ENCODE measurements at regions not wholly inside any gene's neighbourhood (a gene's known extent, or its start where the extent isn't known, plus 50 kb on each side); places are given as distances from the start of the nearest gene placed in this dataset.

- Histone ChIP-seq H3K27me3 (replicated peaks in 1 of 4; ENCODE audit: control extremely low read depth in 1 of 4, control insufficient read depth in 3 of 4, insufficient read depth in 4 of 4, low read length in 3 of 4) (no peaks in the 10 kb centered on the region), H3K27ac (ENCODE audit: low read length in 2 of 2) (no peak overlapping the region), H2AFZ (ENCODE audit: insufficient read depth, low read depth, low read length, poor library complexity, severe bottlenecking) (no peak overlapping the region), H3K36me3 (replicated peaks in 1 of 2; ENCODE audit: control extremely low read depth in 1 of 2, control insufficient read depth in 1 of 2, extremely low read depth in 1 of 2, insufficient read depth in 2 of 2, low read length in 1 of 2) (no peaks in the 10 kb centered on the region), H3K9me3 (ENCODE audit: control extremely low read depth in 1 of 3, control insufficient read depth in 2 of 3, insufficient read depth in 1 of 3, low read length in 2 of 3) (no peaks in the 10 kb centered on the region), H3K4me3 (ENCODE audit: control extremely low read depth in 1 of 5, extremely low read depth in 1 of 5, insufficient read depth in 1 of 5, low read depth in 2 of 5, low read length in 4 of 5) (no peak overlapping the region), H3K4me1 (ENCODE audit: control insufficient read depth in 2 of 2, insufficient read depth in 2 of 2, low read length in 2 of 2) (no peaks in the 10 kb centered on the region), H4K20me1 (ENCODE audit: control insufficient read depth, insufficient read depth, low read length, poor library complexity, severe bottlenecking) (no peaks in the 10 kb centered on the region), H3K4me2 (replicated peaks; ENCODE audit: low read depth, low read length, poor library complexity, severe bottlenecking) (no peak overlapping the region), H3K9ac (ENCODE audit: low read length) (no peak overlapping the region), H3K79me2 (ENCODE audit: control insufficient read depth, insufficient read depth, low read length) (no peaks in the 10 kb centered on the region)
- DNase-seq (no peak), ATAC-seq (ENCODE audit: low read depth) (no peak)
- ChIA-PET POLR2A (no interaction called here), CTCF (no interaction called here)
- WGBS (ENCODE audit: insufficient coverage), result 89% methylated on average over 1 of the region's 1 CpG
- intact Hi-C loops (cut with micrococcal nuclease), result no loop called here
- Mint-ChIP-seq H3K4me1 (no peaks in the 10 kb centered on the region), H3K27me3 (no peaks in the 10 kb centered on the region), H3K9me3 (ENCODE audit: insufficient read depth) (no peaks in the 10 kb centered on the region), H3K4me3 (no peak overlapping the region), H3K27ac (no peak overlapping the region)
- no peak for TF ChIP-seq CTCF (IDR thresholded peaks at IDR 0.05)
- TF ChIP-seq EZH2 (IDR thresholded peaks at IDR 0.05; ENCODE audit: borderline replicate concordance, insufficient read depth, low read depth, low read length, poor library complexity, severe bottlenecking), result no peak
These were observed 81.1 kb upstream of the KLHL13 start for GRCh38 chrX:118197730-118198129.

- ChIA-PET POLR2A (no interaction called here), CTCF (no interaction called here)
- Mint-ChIP-seq H3K27ac (no peak overlapping the region), H3K4me1 (no peaks in the 10 kb centered on the region), H3K4me3 (no peak overlapping the region), H3K27me3 (no peaks in the 10 kb centered on the region), H3K9me3 (ENCODE audit: insufficient read depth) (no peaks in the 10 kb centered on the region)
- Histone ChIP-seq H3K9me3 (ENCODE audit: control extremely low read depth in 1 of 3, control insufficient read depth in 2 of 3, insufficient read depth in 1 of 3, low read length in 2 of 3) (no peaks in the 10 kb centered on the region), H3K4me2 (replicated peaks; ENCODE audit: low read depth, low read length, poor library complexity, severe bottlenecking) (no peak overlapping the region), H3K9ac (ENCODE audit: low read length) (no peak overlapping the region), H3K4me1 (ENCODE audit: control insufficient read depth in 2 of 2, insufficient read depth in 2 of 2, low read length in 2 of 2) (no peaks in the 10 kb centered on the region), H3K36me3 (replicated peaks in 1 of 2; ENCODE audit: control extremely low read depth in 1 of 2, control insufficient read depth in 1 of 2, extremely low read depth in 1 of 2, insufficient read depth in 2 of 2, low read length in 1 of 2) (no peaks in the 10 kb centered on the region), H3K79me2 (ENCODE audit: control insufficient read depth, insufficient read depth, low read length) (no peaks in the 10 kb centered on the region), H3K27me3 (replicated peaks in 1 of 4; ENCODE audit: control extremely low read depth in 1 of 4, control insufficient read depth in 3 of 4, insufficient read depth in 4 of 4, low read length in 3 of 4) (no peaks in the 10 kb centered on the region), H4K20me1 (ENCODE audit: control insufficient read depth, insufficient read depth, low read length, poor library complexity, severe bottlenecking) (no peaks in the 10 kb centered on the region), H3K4me3 (ENCODE audit: control extremely low read depth in 1 of 5, extremely low read depth in 1 of 5, insufficient read depth in 1 of 5, low read depth in 2 of 5, low read length in 4 of 5) (no peak overlapping the region), H3K27ac (ENCODE audit: low read length in 2 of 2) (no peak overlapping the region), H2AFZ (ENCODE audit: insufficient read depth, low read depth, low read length, poor library complexity, severe bottlenecking) (no peak overlapping the region)
- TF ChIP-seq CTCF (IDR thresholded peaks at IDR 0.05) (no peak), EZH2 (IDR thresholded peaks at IDR 0.05; ENCODE audit: borderline replicate concordance, insufficient read depth, low read depth, low read length, poor library complexity, severe bottlenecking) (no peak)
- no peak for ATAC-seq (ENCODE audit: low read depth)
- no CpG with 5 or more reads among the region's 3 CpGs for WGBS (ENCODE audit: insufficient coverage)
- intact Hi-C loops (cut with micrococcal nuclease), result no loop called here
- DNase-seq, result no peak
These were observed 82.0 kb upstream of the KLHL13 start for GRCh38 chrX:118198577-118198976.

Measured in B cell (primary cell).